ENCODE measurements at regions not wholly inside any gene's neighbourhood (a gene's known extent, or its start where the extent isn't known, plus 50 kb on each side); places are given as distances from the start of the nearest gene placed in this dataset.

DNA sequence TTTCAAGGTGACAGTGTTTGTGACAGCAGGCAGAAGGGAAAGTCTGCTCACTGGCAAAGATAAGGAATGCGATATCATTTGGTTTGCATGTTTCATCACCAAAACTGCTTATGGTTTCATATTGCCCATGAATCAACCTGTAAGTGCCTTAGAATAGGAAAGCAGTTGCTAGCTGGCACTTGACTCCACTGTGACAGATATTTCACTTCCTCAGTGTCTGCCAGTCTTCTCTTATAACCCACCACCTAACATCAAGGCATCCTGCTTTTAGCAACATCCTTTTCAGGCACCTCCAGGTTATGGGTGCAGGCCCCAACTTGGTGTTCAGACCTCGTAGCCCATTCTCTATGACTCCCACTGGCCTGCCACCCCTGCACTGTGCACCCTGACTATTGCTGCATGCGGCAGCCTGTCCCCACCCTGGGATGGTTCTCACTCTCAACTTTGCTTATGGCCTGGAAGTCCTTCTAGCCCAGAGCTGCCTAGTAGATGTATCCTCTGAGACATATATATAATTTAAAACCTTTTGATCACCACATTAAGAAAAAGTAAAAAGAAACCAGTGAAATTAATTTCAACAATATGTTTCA lies 154.4 kb upstream of the RARB start:
- DNase-seq (ENCODE audit: low read depth) = no peak
- no peak overlapping the region for H3K4me3 ChIP-seq (ENCODE audit: low read depth, low read length)

DNA sequence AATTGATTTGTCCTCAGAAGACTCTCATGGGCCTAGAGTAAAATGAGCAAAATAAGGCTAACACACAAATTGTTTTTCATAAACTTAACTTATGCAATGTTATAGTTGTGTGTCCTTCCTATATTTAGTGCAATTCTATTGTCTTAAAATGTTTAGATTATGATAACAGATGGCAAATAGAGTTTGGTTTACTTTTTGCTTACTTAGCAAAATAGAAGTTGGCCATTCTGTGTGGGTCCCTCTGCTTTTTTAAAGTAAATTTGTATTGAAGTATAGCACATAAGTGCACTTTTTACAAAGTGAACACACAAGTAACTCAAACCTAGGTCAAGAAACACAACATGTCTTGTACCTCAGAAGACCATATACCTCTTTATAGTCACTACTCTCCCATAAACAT lies 150.6 kb upstream of the RARB start:
- no peak for DNase-seq (ENCODE audit: low read depth)
- no peak overlapping the region for H3K4me3 ChIP-seq (ENCODE audit: low read depth, low read length)

DNA sequence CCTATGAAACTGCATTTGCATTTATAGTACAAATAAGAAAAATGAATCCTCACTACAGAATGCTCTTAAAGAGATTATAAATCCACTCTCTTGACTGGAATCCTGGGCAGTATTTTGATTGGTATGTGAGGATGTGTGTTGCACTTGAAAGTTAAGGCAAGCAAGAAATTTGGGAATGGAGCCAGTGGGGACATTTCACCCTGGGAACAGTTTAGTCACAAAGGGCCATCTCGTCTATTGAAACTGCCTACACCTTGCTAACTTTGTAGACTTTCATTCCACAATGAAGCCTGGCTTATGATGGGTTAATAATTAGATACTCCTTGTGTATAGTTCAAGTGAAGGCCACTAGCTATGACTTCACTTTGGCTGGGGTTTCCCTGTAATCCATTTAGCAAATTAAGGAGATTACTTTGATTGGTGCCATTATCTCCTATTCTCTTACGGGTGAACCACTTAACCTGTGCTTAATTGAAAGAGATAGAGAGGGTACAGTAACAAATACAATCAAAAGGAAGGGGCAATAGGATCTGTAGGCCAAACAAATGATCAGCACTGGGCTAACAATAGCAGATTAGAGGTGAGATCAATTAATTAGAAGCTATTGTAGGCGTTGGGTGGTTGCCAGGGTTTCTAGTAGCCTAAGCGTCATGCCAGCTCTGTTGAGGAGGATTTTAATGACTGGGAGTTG lies 146.9 kb upstream of the RARB start:
- no peak for DNase-seq (ENCODE audit: low read depth)
- H3K4me3 ChIP-seq (ENCODE audit: low read depth, low read length) = no peak overlapping the region

DNA sequence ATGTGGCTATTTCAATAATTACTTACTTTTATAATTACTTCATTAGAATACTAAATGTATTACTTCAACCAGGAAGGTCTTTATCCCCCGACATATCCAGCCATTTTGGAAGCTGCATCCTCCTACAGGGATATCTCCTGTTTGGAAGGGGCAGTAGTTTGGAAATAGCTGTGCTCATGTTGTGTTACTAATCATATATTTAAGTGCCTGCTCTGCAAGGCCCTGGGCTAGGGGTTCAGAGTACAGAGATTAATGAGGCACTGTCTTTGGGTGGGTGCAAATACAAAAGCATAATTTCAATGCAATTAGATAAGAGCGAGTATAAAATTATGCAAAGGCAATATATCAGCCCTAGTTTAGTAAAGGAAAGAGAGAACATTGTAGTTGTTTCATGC lies 146.3 kb upstream of the RARB start:
- no peak for DNase-seq (ENCODE audit: low read depth)
- H3K4me3 ChIP-seq (ENCODE audit: low read depth, low read length) = no peak overlapping the region

DNA sequence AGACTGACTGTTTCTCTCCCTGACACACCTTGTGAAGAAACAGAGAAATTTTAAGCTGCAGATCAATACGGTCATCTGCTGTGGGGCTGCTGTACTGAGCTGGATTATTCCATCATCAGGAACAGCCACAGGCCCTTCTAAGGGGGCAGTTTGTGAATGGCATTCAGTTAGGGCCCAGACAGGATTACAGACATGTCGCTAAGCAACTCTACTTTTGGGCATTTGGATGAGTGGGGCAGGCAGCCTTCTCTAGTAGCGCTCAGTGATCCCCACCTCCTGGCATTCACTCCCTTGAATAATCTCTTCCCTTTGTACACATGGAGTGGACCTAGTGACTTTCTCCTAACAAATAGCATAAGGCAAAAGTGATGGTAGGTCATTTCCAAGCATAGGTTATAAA lies 144.4 kb upstream of the RARB start:
- no peak for DNase-seq (ENCODE audit: low read depth)
- H3K4me3 ChIP-seq (ENCODE audit: low read depth, low read length) = no peak overlapping the region

DNA sequence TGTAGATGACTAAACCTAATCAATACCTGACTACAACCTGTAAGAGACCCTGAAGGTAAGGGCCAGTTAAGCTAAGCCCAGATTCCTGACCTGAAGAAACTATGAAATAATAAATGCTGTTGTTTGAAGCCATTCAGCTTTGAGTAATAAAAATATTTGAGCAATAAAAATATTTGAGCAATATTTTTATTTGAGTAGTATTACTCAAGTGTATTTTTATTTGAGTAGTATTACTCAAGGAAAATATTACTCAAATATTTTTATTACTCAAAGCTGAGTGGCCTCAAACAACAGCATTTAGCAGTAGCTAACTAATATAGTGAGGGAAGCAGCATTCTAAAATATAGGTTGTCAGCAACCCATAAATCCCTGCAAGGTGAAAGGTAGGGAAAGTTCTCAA lies 143.8 kb upstream of the RARB start:
- DNase-seq (ENCODE audit: low read depth) = no peak
- H3K4me3 ChIP-seq (ENCODE audit: low read depth, low read length) = no peak overlapping the region

DNA sequence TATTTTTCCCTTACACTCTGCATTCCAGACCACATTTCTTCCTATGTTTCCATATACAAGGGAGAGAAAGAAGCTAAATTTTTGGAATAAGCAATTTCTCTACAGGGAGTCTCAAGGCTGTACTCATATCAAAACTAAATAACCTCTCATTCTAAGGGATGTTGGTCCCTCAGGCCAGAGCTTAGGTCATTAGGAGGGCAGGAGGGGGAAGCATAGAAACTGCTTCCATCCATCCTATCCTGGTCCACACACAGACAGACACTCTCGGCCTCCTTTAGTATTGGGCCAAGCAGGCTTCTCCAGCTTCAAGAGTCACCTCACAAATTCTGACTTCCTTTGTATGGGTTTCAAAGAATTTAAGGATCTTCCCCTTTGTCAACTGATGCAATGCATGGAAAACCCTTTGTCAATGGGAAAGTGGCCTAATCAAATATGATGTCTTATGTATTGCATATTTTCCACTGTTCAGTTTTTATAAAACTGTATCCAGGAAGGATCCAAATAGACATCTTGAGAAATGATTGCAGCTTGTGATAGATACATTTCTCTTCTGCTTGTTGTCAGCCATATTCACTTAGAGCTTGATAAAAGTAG lies 140.7 kb upstream of the RARB start:
- H3K4me3 ChIP-seq (ENCODE audit: low read depth, low read length) = no peak overlapping the region
- DNase-seq (ENCODE audit: low read depth) = no peak

DNA sequence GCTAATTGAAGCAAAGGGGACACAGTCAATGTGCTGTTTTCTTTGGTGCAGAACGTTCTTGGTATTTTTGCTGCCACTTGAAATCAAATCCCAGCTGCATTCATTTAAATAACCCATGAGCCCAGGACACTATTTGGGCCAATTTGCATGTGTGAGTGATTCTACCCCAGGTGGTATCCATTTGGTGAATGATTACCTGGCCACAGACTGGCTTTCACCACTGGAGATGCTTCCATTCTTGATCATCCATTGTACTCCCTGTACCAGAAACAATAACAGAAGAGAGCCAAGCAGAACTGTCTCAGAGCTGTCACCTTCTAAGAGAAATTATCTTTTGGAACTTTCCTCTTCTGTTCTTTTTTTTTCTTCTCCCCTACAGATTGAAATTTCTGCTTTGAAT lies 139.7 kb upstream of the RARB start:
- no peak overlapping the region for H3K4me3 ChIP-seq (ENCODE audit: low read depth, low read length)

DNA sequence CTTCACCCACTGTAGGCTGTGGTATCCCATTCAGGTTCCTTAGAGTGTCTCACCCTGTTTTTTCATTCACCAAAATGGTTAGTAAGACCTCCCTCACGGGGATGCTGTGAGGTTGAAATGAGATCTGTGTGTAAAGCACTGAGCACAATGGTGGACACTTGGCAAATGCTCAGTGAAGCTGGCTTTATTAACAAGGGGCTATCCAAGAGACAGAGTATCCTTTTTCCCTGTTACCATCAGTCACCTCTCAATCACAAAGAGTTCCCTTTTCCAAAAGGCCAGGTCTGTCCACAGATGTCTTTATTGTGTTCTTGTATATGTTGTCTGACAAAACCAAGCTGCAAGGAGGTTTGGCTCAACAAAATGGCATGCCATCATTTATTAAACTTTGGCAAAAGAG lies 138.9 kb upstream of the RARB start:
- DNase-seq (ENCODE audit: low read depth) = no peak
- no peak overlapping the region for H3K4me3 ChIP-seq (ENCODE audit: low read depth, low read length)

More for the DNA sequence above, 139.7 kb upstream of the RARB start:
- no peak for DNase-seq (ENCODE audit: low read depth)

DNA sequence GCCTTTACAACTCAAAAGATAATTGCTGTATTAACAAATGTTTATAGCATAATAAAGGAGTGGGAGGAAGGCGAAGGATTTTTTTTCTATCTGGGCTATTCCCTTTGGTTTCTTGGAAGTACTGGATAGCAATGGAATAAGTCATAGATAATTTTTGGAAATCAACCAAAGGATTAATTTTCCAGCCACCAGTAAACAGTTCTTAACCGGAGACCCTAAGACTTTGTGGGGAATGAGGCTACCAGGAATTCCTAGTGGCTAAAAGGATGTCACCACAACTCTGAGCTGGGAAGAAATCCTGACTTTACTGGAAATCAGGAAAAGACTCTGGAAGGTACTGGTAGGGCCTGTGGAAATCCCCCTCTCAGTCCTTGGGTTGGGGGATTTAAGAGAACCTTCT lies 138.4 kb upstream of the RARB start:
- no peak overlapping the region for H3K4me3 ChIP-seq (ENCODE audit: low read depth, low read length)
- DNase-seq (ENCODE audit: low read depth) = no peak

DNA sequence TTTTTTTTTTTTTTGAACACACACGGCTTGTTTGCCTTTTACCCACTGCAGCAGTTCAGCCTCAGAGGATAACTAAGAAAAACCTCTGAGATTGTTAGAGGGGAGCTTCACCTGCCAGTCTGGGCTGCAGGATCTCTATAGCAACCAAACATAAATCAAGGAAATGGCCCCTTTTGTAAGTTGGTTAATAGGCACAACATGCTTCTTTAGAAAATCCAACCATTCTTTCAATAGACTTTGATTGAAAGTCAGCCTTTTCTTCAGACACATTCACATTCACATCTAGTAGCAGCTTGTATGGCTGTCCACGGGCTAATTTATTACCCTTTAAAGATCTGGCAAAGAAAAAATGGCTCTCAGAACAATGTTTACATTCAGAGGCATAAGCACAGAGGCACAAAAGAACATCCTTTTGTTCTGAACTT lies 136.6 kb upstream of the RARB start:
- no peak overlapping the region for H3K4me3 ChIP-seq (ENCODE audit: low read depth, low read length)
- no peak for DNase-seq (ENCODE audit: low read depth)

DNA sequence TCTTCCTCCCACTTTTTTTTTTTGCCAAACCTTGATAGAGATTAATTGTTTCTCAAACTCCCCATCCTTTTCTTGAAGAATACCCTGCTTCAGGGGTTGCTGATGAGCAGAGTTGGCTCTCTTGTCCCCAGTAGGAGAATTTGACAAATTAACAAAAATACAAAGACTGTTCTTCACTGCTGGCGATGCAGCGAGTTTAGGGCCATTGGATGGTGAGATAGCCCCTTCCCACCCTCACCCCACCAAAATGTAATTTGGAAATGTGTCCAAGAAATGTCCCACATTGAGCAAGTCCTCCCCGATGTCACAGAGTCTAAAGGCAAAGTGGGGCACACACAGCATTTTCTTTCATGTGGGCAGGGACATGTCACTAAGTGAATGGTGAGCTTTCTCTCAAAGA lies 136.0 kb upstream of the RARB start:
- no peak for DNase-seq (ENCODE audit: low read depth)
- no peak overlapping the region for H3K4me3 ChIP-seq (ENCODE audit: low read depth, low read length)

DNA sequence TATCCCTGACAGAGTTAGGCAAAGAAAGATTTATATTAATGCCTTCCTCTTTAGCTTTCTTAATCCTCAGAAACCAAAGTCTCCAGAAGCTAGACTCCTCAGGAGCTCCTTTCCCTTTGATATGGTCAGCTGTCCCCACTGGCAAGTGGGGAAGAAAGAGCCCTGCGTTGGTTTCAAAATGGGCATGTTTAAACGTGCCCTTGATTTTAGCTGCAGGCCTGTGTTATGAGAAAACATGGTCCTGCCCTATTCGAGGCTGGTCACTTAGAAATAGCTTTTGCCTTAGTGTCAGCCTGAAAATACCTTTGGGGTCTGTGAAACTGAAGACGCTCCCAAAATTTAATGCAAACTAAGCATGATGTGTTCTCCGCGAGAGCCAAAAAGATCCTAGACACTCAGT lies 135.5 kb upstream of the RARB start:
- DNase-seq (ENCODE audit: low read depth) = no peak
- H3K4me3 ChIP-seq (ENCODE audit: low read depth, low read length) = no peak overlapping the region

DNA sequence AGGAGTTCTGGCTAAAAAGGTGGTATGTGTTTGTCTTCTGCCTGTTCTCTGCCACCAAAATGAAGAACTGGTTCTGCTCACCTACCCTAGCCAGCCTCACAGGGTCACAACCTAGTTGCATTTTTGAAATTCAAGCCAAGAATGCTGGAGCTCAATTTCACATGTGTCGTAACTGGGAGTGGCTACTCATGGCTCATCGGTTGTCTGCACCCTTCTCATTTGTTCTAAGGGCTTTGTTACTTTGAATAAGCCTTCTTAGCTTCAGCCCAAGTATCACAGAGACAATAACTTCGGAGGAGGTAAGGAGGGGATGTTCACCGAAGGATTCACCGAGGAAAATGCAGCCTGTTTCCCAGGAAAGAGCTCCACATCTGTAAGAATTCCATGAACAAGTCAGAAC lies 134.3 kb upstream of the RARB start:
- DNase-seq (ENCODE audit: low read depth) = no peak

DNA sequence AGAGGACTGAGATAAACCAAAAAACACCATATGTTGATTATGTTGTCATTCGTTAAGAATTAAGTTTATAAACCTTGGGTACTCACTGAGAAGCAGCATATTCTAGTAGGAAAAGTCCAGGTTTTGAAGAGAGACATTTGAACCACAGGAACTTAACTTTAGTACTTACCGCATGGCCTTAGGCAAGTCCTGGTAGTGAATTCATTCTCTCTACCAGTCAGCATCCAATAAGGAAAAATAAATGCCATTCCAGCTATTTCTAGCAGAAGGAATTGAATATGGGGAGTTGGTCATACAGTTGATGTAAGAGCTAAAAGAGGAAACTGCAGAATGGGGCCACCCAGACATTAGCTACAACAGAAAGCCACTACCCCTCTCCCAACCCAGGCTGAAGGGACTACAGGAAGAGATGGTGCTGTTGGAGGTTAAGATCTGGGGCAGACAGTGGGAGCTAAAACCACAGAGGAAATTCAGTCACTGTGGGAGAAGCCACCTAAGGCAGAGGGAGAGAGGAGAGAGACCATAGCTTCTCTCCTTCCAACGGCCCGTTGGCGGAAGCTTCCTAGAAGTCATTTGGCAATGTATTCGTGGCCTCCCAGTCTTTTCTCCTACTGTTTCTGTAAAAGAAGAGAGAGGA lies 133.8 kb upstream of the RARB start:
- no peak for DNase-seq (ENCODE audit: low read depth)
- H3K4me3 ChIP-seq (ENCODE audit: low read depth, low read length) = no peak overlapping the region

More for the DNA sequence above, 134.3 kb upstream of the RARB start:
- H3K4me3 ChIP-seq (ENCODE audit: low read depth, low read length) = no peak overlapping the region

DNA sequence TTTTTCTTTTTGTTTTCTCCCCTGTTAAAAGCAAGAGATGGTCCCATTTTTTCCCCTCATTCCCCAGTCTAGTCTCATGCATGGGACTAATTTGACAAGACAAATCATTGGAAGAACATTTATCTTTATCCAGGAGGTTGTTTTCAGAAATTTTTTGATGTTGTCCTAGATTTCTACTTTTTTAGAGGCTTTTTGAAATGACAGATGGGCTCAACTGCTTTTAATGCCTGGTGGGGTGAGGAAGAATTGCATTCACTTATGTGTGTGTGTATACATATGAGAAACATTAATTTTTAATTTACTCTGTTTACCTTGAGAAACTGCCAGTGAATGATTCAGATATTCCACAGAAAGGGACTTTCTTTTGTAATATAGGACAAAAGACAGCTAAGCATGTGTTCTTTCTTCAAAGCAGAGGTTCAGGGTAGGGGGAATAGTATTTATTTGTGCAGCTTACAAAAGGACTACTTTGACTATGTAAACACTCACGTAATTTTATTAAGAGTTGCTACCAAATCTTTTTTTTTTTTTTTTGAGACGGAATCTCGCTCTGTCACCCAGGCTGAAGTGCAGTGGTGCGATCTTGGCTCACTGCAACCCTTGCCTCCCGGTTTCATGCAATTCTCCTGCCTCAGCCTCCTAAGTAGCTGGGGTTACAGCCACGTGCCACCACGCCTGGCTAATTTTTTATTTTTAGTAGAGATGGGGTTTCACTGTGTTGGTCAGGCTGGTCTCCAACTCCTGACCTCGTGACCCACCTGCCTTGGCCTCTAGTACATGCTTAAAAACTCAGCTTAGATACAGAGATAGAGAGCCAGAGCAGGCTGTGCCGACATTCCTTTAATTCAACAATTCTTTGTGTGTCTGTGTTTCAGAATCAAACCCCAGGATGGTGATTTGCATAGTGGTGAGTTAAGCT lies 130.1 kb upstream of the RARB start:
- DNase-seq (ENCODE audit: low read depth) = no peak
- no peak overlapping the region for H3K4me3 ChIP-seq (ENCODE audit: low read depth, low read length)

DNA sequence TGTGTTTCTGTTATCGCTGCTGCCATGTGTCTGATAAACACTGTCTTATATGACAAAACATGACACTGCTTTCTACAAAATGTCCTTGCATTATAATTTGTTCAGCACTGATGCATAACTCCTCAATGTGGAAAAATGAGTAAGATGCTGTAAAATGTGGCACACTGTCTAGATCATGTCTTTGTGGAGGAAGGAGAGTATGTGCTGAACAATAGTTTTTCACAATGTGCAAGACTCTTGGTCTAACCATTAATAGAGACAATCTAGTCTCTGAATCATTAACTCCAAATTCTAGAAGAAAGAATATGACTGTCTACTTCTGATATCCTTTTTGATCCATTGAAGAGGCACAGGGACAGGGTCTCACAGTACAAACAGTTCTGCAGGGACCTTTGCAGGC lies 127.9 kb upstream of the RARB start:
- no peak for DNase-seq (ENCODE audit: low read depth)

DNA sequence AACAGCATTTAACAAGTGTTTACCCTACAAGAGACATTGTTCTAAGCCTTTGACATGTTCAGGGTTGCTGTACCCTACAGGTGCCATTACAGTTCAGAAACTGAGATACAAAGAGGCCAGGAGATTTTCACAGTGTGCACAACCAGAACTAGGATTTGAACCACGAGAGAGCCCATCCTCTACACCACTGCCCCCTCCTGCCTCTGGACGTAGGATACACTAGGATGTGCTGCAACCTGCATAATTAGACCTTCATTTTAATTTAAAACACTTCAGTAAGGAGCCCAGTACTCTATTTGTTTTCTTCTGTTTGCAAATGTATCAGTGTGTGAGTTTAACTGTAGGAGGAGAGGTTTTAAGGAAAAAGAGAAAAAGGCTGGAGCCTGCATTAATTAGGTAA lies 123.1 kb upstream of the RARB start:
- H3K4me3 ChIP-seq (ENCODE audit: low read depth, low read length) = no peak overlapping the region
- DNase-seq (ENCODE audit: low read depth) = no peak

More for the DNA sequence above, 127.9 kb upstream of the RARB start:
- no peak overlapping the region for H3K4me3 ChIP-seq (ENCODE audit: low read depth, low read length)

DNA sequence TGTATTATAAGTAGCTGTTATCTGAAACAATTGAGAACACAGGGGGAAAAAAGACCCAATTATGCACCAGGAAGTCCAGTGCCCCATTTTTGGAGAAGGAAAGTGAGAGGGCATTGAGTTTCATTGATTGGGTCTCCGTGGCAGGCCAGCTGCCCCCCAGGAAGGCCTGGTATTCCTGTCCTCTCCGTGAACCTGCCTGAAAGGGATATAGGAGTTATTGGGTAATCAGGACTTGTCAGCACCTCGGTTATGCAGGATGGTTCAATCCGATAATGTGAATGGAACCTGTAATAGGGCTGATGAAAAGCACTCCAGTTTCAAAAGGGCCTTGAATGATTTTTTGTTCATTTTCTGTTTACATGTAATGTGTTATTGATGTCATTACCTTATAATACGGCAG lies 122.0 kb upstream of the RARB start:
- DNase-seq (ENCODE audit: low read depth) = no peak

DNA sequence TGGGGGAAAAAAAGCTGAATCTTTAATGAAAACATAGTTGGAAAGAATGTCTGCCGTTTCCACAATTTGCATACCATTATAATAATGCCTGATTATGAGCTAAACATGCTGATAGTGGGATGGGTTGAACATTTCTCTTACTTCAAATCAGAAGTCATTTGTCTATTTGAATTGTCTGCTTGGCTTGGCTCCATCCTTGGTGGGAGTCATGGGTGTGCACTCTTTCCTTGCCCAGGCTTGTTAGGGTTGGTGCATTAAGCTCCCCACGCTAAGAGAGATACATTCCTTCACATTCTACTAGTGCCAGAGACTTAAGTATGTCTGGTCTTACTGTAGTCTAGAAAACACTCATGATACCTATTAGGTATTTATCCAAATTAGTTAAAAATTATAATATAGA lies 121.4 kb upstream of the RARB start:
- DNase-seq (ENCODE audit: low read depth) = no peak
- H3K4me3 ChIP-seq (ENCODE audit: low read depth, low read length) = no peak overlapping the region

More for the DNA sequence above, 122.0 kb upstream of the RARB start:
- no peak overlapping the region for H3K4me3 ChIP-seq (ENCODE audit: low read depth, low read length)
